PFSK-1 (cell line): ENCODE measurements at regions not wholly inside any gene's neighbourhood (a gene's known extent, or its start where the extent isn't known, plus 50 kb on each side); places are given as distances from the start of the nearest gene placed in this dataset.

ENCODE experiments used
- FOXP2 ChIP-seq: optimal IDR thresholded peaks from 2 replicates; pipeline ENCODE3; 2011; ENCODE audit warnings: borderline replicate concordance, control low read depth, inconsistent platforms; ENCODE audit not compliant: insufficient read depth; ENCODE audit errors: extremely low read length, extremely low read depth
- POLR2AphosphoS5 ChIP-seq: IDR thresholded peaks from 2 replicates; pipeline ENCODE4 v1.6.1; 2012; ENCODE audit warnings: low read depth, mild to moderate bottlenecking, control low read depth, low read length, moderate library complexity
- SIN3A ChIP-seq: IDR thresholded peaks from 2 replicates; pipeline ENCODE4 v1.6.1; 2012; ENCODE audit warnings: mild to moderate bottlenecking, low read length, moderate library complexity, borderline replicate concordance; ENCODE audit not compliant: insufficient read depth
- TAF1 ChIP-seq: IDR thresholded peaks from 2 replicates; pipeline ENCODE4 v1.6.1; 2012; ENCODE audit warnings: low read length, control low read depth, borderline replicate concordance; ENCODE audit not compliant: insufficient read depth
- TF ChIP-seq, protein P1 (sequence below), 2 experiments: IDR thresholded peaks; 2 replicates each; pipeline versions ENCODE4 v1.6.1 to v1.8.0; 2011 to 2012; ENCODE audit warnings: low read depth in 2 of 2, low read length in 2 of 2, control low read depth in 1 of 2, inconsistent platforms in 1 of 2, mild to moderate bottlenecking in 1 of 2, moderate library complexity in 1 of 2; ENCODE audit not compliant: insufficient read depth in 1 of 2

DNA sequence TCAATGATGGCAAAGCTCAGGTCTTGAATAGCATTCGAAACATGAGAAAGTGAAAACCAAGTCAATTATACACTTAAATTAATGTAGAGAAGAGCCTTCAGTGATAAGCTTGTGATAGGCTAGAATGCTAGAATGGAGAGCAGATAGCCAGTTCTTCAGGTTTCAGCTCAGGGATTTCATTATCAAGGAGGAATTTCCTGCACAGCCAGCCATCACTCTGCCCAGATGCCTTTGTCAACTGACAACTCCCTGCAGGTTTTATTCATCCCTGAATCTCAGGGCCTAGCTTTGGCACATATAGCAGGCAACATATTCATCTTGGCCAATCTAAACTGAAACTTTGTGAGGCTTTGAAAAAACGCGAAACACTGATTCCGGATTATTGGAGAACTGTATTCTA lies 199.3 kb upstream of the CDH6 start:
- TF ChIP-seq TAF1: no peak
- no peak for TF ChIP-seq POLR2AphosphoS5
- TF ChIP-seq, protein P1, sequence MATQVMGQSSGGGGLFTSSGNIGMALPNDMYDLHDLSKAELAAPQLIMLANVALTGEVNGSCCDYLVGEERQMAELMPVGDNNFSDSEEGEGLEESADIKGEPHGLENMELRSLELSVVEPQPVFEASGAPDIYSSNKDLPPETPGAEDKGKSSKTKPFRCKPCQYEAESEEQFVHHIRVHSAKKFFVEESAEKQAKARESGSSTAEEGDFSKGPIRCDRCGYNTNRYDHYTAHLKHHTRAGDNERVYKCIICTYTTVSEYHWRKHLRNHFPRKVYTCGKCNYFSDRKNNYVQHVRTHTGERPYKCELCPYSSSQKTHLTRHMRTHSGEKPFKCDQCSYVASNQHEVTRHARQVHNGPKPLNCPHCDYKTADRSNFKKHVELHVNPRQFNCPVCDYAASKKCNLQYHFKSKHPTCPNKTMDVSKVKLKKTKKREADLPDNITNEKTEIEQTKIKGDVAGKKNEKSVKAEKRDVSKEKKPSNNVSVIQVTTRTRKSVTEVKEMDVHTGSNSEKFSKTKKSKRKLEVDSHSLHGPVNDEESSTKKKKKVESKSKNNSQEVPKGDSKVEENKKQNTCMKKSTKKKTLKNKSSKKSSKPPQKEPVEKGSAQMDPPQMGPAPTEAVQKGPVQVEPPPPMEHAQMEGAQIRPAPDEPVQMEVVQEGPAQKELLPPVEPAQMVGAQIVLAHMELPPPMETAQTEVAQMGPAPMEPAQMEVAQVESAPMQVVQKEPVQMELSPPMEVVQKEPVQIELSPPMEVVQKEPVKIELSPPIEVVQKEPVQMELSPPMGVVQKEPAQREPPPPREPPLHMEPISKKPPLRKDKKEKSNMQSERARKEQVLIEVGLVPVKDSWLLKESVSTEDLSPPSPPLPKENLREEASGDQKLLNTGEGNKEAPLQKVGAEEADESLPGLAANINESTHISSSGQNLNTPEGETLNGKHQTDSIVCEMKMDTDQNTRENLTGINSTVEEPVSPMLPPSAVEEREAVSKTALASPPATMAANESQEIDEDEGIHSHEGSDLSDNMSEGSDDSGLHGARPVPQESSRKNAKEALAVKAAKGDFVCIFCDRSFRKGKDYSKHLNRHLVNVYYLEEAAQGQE (IDR thresholded peaks at IDR 0.05; ENCODE audit: insufficient read depth in 1 of 2, low read depth in 2 of 2, low read length in 2 of 2): no peak
- no peak for TF ChIP-seq SIN3A
- no peak for TF ChIP-seq FOXP2
